IMR-90 (cell line): ENCODE measurements at regions not wholly inside any gene's neighbourhood (a gene's known extent, or its start where the extent isn't known, plus 50 kb on each side); places are given as distances from the start of the nearest gene placed in this dataset.

ENCODE experiments used
- ATAC-seq: fragments of 200-7000 bp; cut with Tn5 transposase; 2 replicates; pipeline ENCODE4 v1.9.1; 2020; ENCODE audit warnings: low read depth, mild to moderate bottlenecking, moderate library complexity
- BruUV-seq: library from RNA; stranded (reverse); fragments of 400-500 nt; replicated peaks from 2 replicates; lab custom pipeline; 2021; lab: Mats Ljungman, UMichigan
- CTCF ChIA-PET: fragments of 300-600 bp; formaldehyde crosslinking; extraction: SDS; loops from one replicate; lab custom pipeline; 2021; ENCODE audit warnings: antibody characterized with exemption; lab: Yijun Ruan, JAX
- POLR2A ChIA-PET: fragments of 300-600 bp; sonication (Branson Sonifier 250); formaldehyde crosslinking; loops from one replicate; lab custom pipeline; 2022; ENCODE audit warnings: antibody characterized with exemption; ENCODE audit not compliant: unreplicated experiment; lab: Charles Lee
- DNase-seq: peaks from one replicate; pipeline ENCODE4 v3.0.0; 2013
- H2AFZ ChIP-seq: replicated peaks from 2 replicates; pipeline ENCODE3; 2013; ENCODE audit warnings: low read length, mild to moderate bottlenecking; ENCODE audit not compliant: poor library complexity
- H2AK5ac ChIP-seq: 2 replicates; pipeline ENCODE4 v1.6.1; 2013; ENCODE audit warnings: low read depth, low read length, inconsistent platforms
- H2AK9ac ChIP-seq: replicated peaks from 2 replicates; pipeline ENCODE3; 2013; ENCODE audit warnings: mild to moderate bottlenecking, low read depth, low read length, moderate library complexity; ENCODE audit not compliant: poor library complexity
- H2BK120ac ChIP-seq: 2 replicates; pipeline ENCODE4 v1.6.1; 2013; ENCODE audit warnings: low read depth, low read length, inconsistent platforms
- H2BK15ac ChIP-seq: 3 replicates; pipeline ENCODE4 v1.6.1; 2013; ENCODE audit warnings: low read depth, low read length, inconsistent platforms
- H2BK20ac ChIP-seq: 2 replicates; pipeline ENCODE4 v1.6.1; 2013; ENCODE audit warnings: low read depth, mild to moderate bottlenecking, inconsistent platforms, low read length, moderate library complexity
- H2BK5ac ChIP-seq: 2 replicates; pipeline ENCODE4 v1.6.1; 2013; ENCODE audit warnings: mild to moderate bottlenecking, low read depth, low read length, inconsistent platforms; ENCODE audit not compliant: poor library complexity, severe bottlenecking
- H3K14ac ChIP-seq: replicated peaks from 2 replicates; pipeline ENCODE4 v1.6.1; 2013; ENCODE audit warnings: low read depth, low read length, inconsistent platforms
- H3K18ac ChIP-seq: 2 replicates; pipeline ENCODE4 v1.6.1; 2013; ENCODE audit warnings: low read depth, low read length, control low read depth
- H3K23ac ChIP-seq: 2 replicates; pipeline ENCODE4 v1.6.1; 2013; ENCODE audit warnings: low read depth, low read length, inconsistent platforms
- H3K27ac ChIP-seq: 2 replicates; pipeline ENCODE4 v1.5.1; 2013; ENCODE audit warnings: mild to moderate bottlenecking, control low read depth, low read length; ENCODE audit not compliant: insufficient read depth
- H3K27me3 ChIP-seq: 2 replicates; pipeline ENCODE4 v1.6.1; 2013; ENCODE audit warnings: low read length; ENCODE audit not compliant: control insufficient read depth, insufficient read depth
- H3K36me3 ChIP-seq: 2 replicates; pipeline ENCODE4 v1.6.1; 2013; ENCODE audit warnings: low read length, mixed read lengths; ENCODE audit not compliant: control insufficient read depth, insufficient read depth
- H3K4ac ChIP-seq: 2 replicates; pipeline ENCODE4 v1.6.1; 2013; ENCODE audit warnings: low read depth, low read length, inconsistent platforms
- H3K4me1 ChIP-seq: 2 replicates; pipeline ENCODE4 v1.6.1; 2013; ENCODE audit warnings: low read length, mixed read lengths; ENCODE audit not compliant: control insufficient read depth, insufficient read depth
- H3K4me2 ChIP-seq: 2 replicates; pipeline ENCODE4 v1.6.1; 2013; ENCODE audit warnings: low read depth, mild to moderate bottlenecking, control low read depth, low read length, moderate library complexity
- H3K4me3 ChIP-seq: 2 replicates; pipeline ENCODE4 v1.5.1; 2013; ENCODE audit warnings: low read depth, mild to moderate bottlenecking, control low read depth, low read length, moderate library complexity; ENCODE audit not compliant: insufficient read depth
- H3K56ac ChIP-seq: 2 replicates; pipeline ENCODE4 v1.6.1; 2013; ENCODE audit warnings: low read length, inconsistent platforms; ENCODE audit not compliant: insufficient read depth; ENCODE audit errors: extremely low read depth
- H3K79me1 ChIP-seq, 2 experiments: 2 replicates each; pipeline ENCODE4 v1.6.1; 2013; ENCODE audit warnings: low read length in 2 of 2, inconsistent platforms in 1 of 2, low read depth in 1 of 2
- H3K9ac ChIP-seq: 2 replicates; pipeline ENCODE4 v1.6.1; 2013; ENCODE audit warnings: low read depth, low read length, control low read depth
- H3K9me1 ChIP-seq: 2 replicates; pipeline ENCODE4 v1.6.1; 2013; ENCODE audit warnings: low read length, inconsistent platforms; ENCODE audit not compliant: insufficient read depth
- H3K9me3 ChIP-seq: 2 replicates; pipeline ENCODE4 v1.6.1; 2013; ENCODE audit warnings: low read length; ENCODE audit not compliant: control insufficient read depth, insufficient read depth
- H4K20me1 ChIP-seq: 2 replicates; pipeline ENCODE4 v1.6.1; 2013; ENCODE audit warnings: low read length, inconsistent platforms; ENCODE audit not compliant: insufficient read depth
- H4K5ac ChIP-seq: 2 replicates; pipeline ENCODE4 v1.6.1; 2013; ENCODE audit warnings: mild to moderate bottlenecking, low read depth, low read length, control low read depth
- H4K8ac ChIP-seq, 2 experiments: 2 replicates each; pipeline ENCODE4 v1.6.1; 2013; ENCODE audit warnings: low read depth in 2 of 2, low read length in 2 of 2, control low read depth in 1 of 2, inconsistent platforms in 1 of 2
- H4K91ac ChIP-seq: 2 replicates; pipeline ENCODE4 v1.6.1; 2013; ENCODE audit warnings: low read depth, low read length, inconsistent platforms; ENCODE audit not compliant: insufficient read depth
- BHLHE40 ChIP-seq: fragments of 150-350 bp; IDR thresholded peaks from 2 replicates; pipeline ENCODE4 v1.6.1; 2016; ENCODE audit warnings: mild to moderate bottlenecking, low read depth, low read length
- CEBPB ChIP-seq: IDR thresholded peaks from 2 replicates; pipeline ENCODE4 v1.6.1; 2012; ENCODE audit warnings: low read depth, low read length, improper control_type of control experiment
- CHD1 ChIP-seq: IDR thresholded peaks from 2 replicates; pipeline ENCODE4 v1.6.1; 2012; ENCODE audit warnings: low read depth, low read length, improper control_type of control experiment
- CTCF ChIP-seq: conservative IDR thresholded peaks from 2 replicates; pipeline ENCODE4 v1.5.1; 2012; ENCODE audit warnings: mild to moderate bottlenecking, low read depth, low read length, improper control_type of control experiment
- ELK1 ChIP-seq: fragments of 150-350 bp; IDR thresholded peaks from 2 replicates; pipeline ENCODE4 v1.6.1; 2016; ENCODE audit warnings: low read depth, mild to moderate bottlenecking, low read length, moderate library complexity, borderline replicate concordance
- FOS ChIP-seq: fragments of 150-350 bp; IDR thresholded peaks from 2 replicates; pipeline ENCODE4 v1.6.1; 2016; ENCODE audit warnings: low read depth, low read length
- MAFK ChIP-seq: IDR thresholded peaks from 2 replicates; pipeline ENCODE4 v1.6.1; 2012; ENCODE audit warnings: low read depth, low read length, improper control_type of control experiment
- MAZ ChIP-seq: IDR thresholded peaks from 2 replicates; pipeline ENCODE4 v1.6.1; 2012; ENCODE audit warnings: low read depth, mild to moderate bottlenecking, low read length, improper control_type of control experiment, moderate library complexity, borderline replicate concordance
- MXI1 ChIP-seq: IDR thresholded peaks from 2 replicates; pipeline ENCODE4 v1.6.1; 2012; ENCODE audit warnings: low read depth, mild to moderate bottlenecking, low read length, moderate library complexity, borderline replicate concordance
- NFE2L2 ChIP-seq: fragments of 150-350 bp; IDR thresholded peaks from 2 replicates; pipeline ENCODE4 v1.6.1; 2016; ENCODE audit warnings: low read depth, mild to moderate bottlenecking, low read length
- POLR2A ChIP-seq: IDR thresholded peaks from 2 replicates; pipeline ENCODE4 v1.6.1; 2012; ENCODE audit warnings: mild to moderate bottlenecking, low read depth, low read length
- RAD21 ChIP-seq: IDR thresholded peaks from 2 replicates; pipeline ENCODE4 v1.6.1; 2012; ENCODE audit warnings: low read length, improper control_type of control experiment
- RCOR1 ChIP-seq: IDR thresholded peaks from 2 replicates; pipeline ENCODE4 v1.6.1; 2012; ENCODE audit warnings: mild to moderate bottlenecking, low read length, improper control_type of control experiment; ENCODE audit not compliant: insufficient replicate concordance
- RFX5 ChIP-seq: IDR thresholded peaks from 2 replicates; pipeline ENCODE4 v1.8.0; 2012; ENCODE audit warnings: low read depth, mild to moderate bottlenecking, low read length, moderate library complexity
- SMC3 ChIP-seq: fragments of 150-350 bp; IDR thresholded peaks from 2 replicates; pipeline ENCODE4 v1.6.1; 2016; ENCODE audit warnings: low read depth, mild to moderate bottlenecking, antibody characterized with exemption, low read length, moderate library complexity
- USF2 ChIP-seq: fragments of 150-350 bp; IDR thresholded peaks from 2 replicates; pipeline ENCODE4 v1.6.1; 2017; ENCODE audit warnings: mild to moderate bottlenecking, antibody characterized with exemption, low read length, low read depth
- WGBS, 2 experiments: methylation state at CpG; one replicate each; pipeline versions ENCODE4 v1.1.5 to v1.1.7; 2013; ENCODE audit warnings: missing lambda C conversion rate in 2 of 2; ENCODE audit not compliant: insufficient read length in 1 of 2; ENCODE audit errors: extremely low coverage in 2 of 2; 5-methylcytosine and 5-hydroxymethylcytosine counted together
- dilution Hi-C: fragments of 300-500 bp; cut with HindIII; formaldehyde crosslinking; loops from one replicate; pipeline ENCODE4 v1.14.3; 2018; ENCODE audit warnings: low sequenced_read_pairs; ENCODE audit not compliant: unreplicated experiment
- in situ Hi-C: fragments of 300-500 bp; cut with MboI; formaldehyde crosslinking; loops from 3 replicates; pipeline ENCODE4 v1.14.3; 2019; ENCODE audit warnings: low sequenced_read_pairs, inconsistent platforms, mixed read lengths
- intact Hi-C: fragments of 100-400 bp; cut with micrococcal nuclease; formaldehyde crosslinking; loops from 2 replicates; pipeline ENCODE4 v1.10.0; 2022

- no peak overlapping the region for H3K14ac ChIP-seq
- no peak overlapping the region for H3K4ac ChIP-seq
- H3K4me1 ChIP-seq, result no peaks in the 10 kb centered on the region
- dilution Hi-C loops, result no loop called here
- H3K23ac ChIP-seq, result no peak overlapping the region
- no peaks in the 10 kb centered on the region for H3K79me1 ChIP-seq
- H3K18ac ChIP-seq, result no peak overlapping the region
- BruUV-seq, result no TSS peak
- no peak overlapping the region for H2BK5ac ChIP-seq
- intact Hi-C loops, result no loop called here
- H2BK120ac ChIP-seq, result no peak overlapping the region
- no peaks in the 10 kb centered on the region for H4K20me1 ChIP-seq
- H3K27me3 ChIP-seq, result no peaks in the 10 kb centered on the region
- no peak overlapping the region for H3K9ac ChIP-seq
- no peak overlapping the region for H3K27ac ChIP-seq
- no peaks in the 10 kb centered on the region for H3K9me1 ChIP-seq
- DNase-seq (no peak), ATAC-seq (no peak)
- H3K4me2 ChIP-seq, result no peak overlapping the region
- no peaks in the 10 kb centered on the region for H3K9me3 ChIP-seq
- no peaks in the 10 kb centered on the region for H3K36me3 ChIP-seq
- no peak overlapping the region for H4K5ac ChIP-seq
- no peak overlapping the region for H2BK15ac ChIP-seq
- H2AFZ ChIP-seq, result no peak overlapping the region
- H4K8ac ChIP-seq, result no peak overlapping the region
- no peak overlapping the region for H2AK5ac ChIP-seq
- H2BK20ac ChIP-seq, result no peak overlapping the region
- H3K4me3 ChIP-seq, result no peak overlapping the region
- in situ Hi-C loops, result no loop called here
- POLR2A ChIA-PET, result no interaction called here
- TF ChIP-seq MXI1, result no peak
- no peak for TF ChIP-seq CHD1
- no peak for TF ChIP-seq ELK1
- no peak for TF ChIP-seq RFX5
- TF ChIP-seq SMC3, result no peak
- no peak for TF ChIP-seq RAD21
- TF ChIP-seq MAZ, result no peak
- TF ChIP-seq CTCF, result no peak
- TF ChIP-seq USF2, result no peak
- no peak for TF ChIP-seq MAFK
- no peak for TF ChIP-seq CEBPB
- TF ChIP-seq FOS, result no peak
- TF ChIP-seq POLR2A, result no peak
- TF ChIP-seq BHLHE40, result no peak
- TF ChIP-seq RCOR1, result no peak
- no peak for TF ChIP-seq NFE2L2
- no CpG with 5 or more reads among the region's 1 CpG for WGBS, 2 experiments
- no peak overlapping the region for H2AK9ac ChIP-seq
- no peak overlapping the region for H3K56ac ChIP-seq
- CTCF ChIA-PET, result no interaction called here
- no peak overlapping the region for H4K91ac ChIP-seq
Measured at GRCh38 chr13:76772241-76772640, 114.0 kb downstream of the KCTD12 start.
